GM11168 (cell line): ENCODE measurements at regions not wholly inside any gene's neighbourhood (a gene's known extent, or its start where the extent isn't known, plus 50 kb on each side); places are given as distances from the start of the nearest gene placed in this dataset.

Experiments used
- in situ Hi-C: fragments of 300-500 bp; cut with MboI; formaldehyde crosslinking; loops from one replicate; pipeline ENCODE4 v1.12.0; 2022; ENCODE audit warnings: low sequenced_read_pairs; ENCODE audit not compliant: unreplicated experiment

DNA sequence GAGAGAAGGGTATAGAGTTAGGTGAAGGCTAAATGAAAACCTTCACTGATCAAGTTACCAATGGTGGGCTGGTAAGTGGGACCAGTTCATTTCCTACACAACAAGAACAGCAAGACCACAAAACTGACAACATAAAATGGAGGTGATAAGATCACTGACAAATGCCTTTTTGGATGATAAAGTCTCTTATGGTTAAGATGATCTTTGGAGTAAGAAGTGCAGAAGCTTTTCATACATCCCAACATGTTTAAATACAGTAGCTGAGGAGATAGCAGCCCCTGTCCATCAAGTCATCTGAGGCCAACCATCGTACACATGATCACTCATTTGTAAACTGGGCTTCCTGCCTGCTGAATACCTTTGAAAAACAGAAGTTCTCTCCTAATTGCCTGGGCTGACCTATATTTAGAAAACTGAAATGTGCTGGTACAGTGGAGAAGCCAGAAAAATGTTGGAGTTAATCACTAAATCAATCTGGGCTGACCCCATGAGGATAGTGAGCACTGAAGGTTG is 259.0 kb upstream of the ZFHX3 start:
- in situ Hi-C loops = no loop called here

DNA sequence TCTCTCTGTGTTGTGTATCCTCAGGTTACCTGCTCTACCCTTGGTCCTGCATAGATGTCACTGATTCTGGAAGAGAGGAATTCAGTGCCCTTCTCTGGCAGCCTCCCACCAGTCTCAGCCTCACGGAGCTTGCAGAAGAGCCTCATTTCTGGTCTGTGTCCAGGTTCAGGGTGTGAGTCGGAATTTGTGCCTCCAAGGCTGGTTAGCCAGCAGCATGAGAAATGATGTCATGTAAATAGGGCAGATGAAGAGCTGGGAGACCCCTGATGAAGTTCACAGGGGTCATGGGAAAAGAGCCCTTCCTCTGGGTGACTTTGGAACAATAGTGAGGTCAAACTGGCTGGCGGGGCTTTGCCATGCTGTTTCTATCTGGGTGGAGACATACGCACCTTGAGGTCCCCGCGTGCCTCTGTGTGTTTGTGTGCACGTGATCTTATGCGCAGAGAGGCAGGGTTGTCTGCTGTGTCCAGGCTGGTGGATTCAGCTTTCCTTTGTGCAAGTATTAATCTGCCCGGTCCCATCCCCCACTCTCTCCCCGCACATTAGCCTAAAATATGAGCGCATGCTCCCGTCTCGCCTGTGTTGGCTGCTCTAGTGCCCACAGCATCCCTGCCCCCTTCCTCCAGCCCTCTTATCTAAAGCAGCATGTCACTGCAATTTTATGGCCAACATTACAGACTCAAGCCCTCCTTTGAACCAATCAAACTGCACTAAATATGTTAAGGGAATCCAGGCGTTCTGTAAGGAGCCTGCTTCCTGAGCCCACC is 256.3 kb upstream of the ZFHX3 start:
- in situ Hi-C loops = no loop called here

DNA sequence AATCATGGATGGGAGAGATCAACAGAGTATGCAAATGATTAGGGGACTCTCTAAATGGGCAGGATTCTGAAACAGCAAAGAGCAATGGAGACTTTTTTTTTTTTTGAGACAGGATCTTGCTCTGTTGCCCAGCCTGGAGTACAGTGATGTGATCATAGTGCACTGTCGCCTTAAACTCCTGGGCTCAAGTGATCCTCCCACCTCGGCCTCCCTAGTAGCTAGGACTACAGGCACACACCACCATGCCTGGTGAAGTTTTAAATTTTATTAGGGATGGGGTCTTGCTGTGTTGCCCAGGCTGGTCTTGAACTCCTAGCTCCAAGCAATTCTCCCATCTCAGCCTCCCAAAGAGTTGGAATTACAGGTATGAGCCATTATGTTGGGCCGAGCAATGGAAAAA is 255.0 kb upstream of the ZFHX3 start:
- in situ Hi-C loops = no loop called here

DNA sequence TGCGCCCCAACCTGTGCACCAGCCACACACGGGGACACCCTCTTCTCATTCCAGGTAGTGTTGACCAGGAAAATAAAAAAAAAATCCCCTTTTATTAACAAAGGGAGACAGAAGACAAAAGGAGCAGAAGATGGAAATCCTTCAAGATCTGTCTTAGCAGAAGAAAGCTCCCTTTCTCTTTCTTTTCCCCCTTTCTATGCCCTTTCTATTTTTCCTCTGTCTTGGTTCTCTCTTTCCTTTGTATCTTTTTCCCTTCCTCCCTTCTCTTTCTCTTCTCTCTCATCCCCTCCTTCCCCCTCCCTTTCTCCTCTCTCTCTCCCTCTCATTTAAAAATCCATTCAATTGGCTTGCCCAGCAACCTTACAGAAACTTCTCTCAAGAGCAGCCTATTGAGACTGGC is 254.1 kb upstream of the ZFHX3 start:
- in situ Hi-C loops = no loop called here

DNA sequence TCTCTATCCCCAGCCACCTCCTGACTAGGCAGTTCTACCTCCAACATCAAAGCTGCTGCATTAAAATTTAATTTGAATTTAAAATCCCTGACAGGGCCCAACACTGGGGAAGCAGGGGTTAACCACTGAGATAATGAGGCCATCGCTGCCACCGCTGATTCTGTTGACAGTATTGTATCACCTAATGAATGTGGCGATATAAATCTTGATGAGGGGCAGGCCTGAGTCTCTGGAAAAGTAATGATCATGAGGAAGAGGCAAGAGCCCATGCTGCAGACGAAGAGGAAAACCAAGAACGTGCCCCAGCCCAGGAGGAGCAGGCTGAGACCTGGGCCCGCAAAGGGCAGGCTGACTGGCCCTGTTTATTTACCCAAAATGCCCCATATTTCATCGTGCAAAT is 251.4 kb upstream of the ZFHX3 start:
- in situ Hi-C loops = no loop called here

DNA sequence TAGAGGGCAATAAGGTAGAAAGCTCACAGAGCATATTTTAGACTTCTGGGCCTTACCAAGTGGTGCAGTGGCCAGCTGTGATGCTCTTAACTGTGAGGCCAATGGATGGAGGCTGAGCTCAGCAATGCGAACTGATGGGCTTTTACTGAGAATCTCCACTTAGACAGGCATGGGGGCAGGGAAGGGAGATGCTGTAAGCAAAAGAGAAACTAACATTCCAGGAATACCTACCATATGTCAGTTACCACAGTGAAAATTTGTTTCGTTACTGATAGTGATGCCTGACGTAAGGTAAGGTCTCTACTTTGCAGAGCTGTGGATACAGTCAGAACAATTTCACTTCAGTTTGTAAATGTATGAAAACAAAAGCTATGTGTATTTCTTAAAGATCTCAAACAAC is 250.6 kb upstream of the ZFHX3 start:
- in situ Hi-C loops = no loop called here

DNA sequence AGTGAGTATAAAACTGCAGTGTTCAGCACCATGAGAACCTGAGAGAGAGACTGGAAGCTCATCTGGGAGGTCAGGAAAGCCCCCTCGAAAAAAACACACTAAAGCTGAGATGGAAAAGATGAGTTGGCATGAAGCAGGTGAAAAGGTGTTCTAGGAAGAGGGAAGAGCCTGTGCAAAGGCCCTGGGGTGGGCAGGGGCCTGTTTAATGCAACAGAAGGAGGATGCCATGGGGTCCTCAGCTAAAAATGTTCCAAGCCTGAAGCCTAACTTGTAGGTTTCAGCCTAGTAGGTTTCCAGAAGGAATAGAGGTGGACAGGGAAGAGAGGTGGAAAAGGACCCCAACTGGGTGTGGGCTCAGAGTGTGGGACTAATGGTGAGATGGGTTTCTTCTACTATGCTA is 242.3 kb upstream of the ZFHX3 start:
- in situ Hi-C loops = no loop called here

DNA sequence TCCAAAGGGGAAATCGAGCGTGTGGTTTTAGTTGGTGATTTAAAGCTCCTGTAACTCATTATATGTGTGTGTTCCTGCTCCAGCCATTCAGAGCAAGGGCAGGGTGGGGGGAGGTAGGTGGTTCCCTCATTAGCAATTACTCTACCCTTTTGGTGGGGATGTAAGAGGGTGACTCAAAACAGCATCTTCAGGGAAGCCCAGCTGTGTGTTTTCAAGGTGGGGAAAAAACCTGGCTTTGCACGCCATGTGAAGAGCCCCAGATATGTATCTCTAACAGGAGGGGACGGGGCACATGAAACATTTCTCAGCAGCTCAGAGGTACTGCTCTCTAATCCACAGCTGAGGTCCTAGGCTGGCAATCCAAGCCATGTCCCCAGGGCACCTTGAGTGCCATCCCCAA is 241.3 kb upstream of the ZFHX3 start:
- in situ Hi-C loops = no loop called here

DNA sequence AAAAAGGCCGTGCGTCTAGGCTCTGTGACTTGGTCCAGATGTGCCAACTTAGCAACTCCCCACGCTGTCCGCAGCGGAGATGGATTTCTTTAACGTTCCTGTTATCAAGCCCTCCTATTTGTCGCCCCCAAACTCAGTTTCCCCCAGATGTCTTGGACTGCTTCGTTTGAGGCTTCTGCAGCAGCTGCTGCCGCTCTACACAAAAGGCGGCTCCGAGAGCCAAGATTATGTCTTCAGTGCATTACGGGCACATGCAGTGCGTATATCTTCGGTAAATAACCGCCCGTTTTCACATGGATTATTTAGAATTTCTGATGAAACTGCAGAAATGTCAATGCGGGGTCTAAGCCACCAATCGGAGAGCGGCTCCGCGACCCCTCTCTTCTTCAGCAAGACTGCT is 240.6 kb upstream of the ZFHX3 start:
- in situ Hi-C loops = no loop called here

DNA sequence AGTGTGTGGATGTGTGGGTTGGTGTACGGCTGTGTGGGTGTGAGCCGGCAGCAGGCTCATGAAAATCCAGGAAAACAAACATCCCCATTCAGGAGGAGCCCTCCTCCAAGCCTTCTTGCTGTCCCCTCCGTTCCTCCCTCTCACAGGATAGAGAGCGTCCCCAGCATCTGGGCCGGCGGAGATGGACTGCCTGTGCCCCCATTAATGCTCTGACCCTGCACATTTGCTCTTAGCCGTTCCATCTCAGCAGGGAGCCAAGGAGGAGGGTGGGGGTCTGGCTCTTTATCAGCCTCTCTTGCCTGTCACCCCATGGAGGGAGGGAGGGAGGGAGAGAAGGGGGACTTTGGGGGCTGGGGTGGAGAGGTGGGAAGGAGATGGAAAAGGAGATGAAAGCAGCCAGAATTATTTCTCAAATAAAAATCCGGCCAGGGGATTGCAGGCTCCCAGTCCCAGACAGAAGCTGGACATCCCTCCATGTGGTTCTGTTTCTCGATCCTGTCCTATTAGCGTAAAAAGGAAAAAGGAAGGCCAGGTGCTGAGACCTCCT is 240.0 kb upstream of the ZFHX3 start:
- in situ Hi-C loops = no loop called here

DNA sequence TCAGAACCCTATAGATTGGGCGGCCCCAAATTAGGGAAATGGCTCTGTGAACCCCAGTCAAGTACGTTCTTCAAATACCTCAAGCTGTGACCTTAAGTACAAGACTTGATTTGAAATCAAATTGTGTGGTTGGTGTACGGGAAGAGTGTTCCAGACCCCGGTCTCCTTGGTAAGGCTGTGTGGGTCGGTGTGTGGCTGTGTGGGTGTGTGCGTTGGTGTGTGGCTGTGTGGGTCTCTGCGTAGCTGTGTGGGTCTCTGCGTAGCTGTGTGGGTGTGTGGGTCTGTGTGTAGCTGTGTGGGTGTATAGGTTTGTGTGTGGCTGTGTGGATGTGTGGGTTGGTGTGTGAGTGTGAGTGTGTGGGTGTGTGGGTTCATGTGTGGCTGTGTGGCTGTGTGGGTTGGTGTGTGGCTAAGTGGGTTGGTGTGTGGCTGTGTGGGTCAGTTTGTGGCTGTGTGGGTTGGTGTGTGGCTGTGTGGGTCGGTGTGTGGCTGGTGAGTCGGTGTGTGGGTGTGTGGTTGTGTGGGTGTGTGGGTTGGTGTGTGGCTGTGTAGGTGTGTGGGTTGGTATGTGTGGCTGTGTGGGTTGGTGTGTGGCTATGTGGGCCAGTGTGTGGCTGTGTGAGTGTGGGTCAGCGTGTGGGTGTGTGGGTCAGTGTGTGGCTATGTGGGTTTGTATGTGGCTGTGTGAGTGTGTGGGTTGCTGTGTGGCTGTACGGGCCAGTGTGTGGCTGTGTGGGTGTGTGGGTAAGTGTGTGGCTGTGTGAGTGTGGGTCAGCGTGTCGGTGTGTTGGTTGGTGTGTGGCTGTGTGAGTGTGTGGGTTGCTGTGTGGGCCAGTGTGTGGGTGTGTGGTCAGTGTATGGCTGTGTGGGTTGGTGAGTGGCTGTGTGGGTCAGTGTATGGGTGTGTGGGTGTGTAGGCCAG is 238.7 kb upstream of the ZFHX3 start:
- in situ Hi-C loops = no loop called here

DNA sequence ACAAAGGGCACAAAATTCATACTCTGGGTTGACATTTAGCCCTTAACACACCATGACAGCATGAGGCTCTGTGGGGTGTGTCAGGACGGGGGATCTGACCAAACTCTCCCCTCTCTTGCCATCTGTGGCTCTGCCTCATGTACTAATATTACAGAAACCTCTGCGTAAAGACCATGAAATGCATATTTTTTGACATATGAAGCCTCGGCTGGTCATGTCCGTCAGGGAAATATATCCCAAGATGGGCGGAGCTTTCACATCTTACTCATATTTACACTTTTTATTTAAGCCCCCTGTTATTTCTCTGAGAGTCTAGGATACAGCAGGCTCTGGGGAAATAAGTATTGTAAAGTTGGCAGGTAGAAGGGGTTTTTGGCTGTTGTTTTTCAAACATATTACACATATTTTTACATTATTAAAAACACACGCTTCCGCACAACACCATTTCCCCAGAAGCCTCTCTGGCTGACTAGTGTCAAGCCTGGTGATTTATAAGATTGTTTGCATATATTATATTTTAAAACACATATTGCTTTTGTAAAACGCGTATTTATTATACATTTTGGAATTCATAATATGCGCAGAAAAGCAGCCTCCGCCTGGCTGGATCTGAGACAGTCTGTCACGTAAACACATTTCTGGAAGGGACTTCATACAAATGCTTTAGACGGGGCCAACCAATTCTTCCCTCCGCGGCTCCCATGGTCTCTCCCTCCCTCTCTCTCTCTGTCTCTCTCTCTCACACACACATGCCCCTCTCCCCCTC is 237.7 kb upstream of the ZFHX3 start:
- in situ Hi-C loops = no loop called here

DNA sequence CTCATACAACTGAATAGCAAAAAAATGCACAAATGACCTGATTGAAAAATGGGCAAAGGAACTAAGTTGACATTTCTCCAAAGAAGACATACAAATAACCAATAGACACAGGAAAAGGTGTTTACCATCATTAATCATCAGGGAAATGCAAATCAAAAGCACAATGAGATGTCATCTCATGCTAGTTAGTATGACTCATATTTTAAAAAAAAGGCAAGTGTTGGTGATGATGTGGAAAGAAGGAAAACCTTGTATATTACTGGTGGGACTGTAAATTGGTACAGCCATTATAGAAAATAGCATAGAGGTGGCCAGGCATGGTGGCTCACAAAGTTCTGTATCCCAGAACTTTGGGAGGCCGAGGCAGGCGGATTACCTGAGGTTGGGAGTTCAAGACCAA is 232.5 kb upstream of the ZFHX3 start:
- in situ Hi-C loops = no loop called here

DNA sequence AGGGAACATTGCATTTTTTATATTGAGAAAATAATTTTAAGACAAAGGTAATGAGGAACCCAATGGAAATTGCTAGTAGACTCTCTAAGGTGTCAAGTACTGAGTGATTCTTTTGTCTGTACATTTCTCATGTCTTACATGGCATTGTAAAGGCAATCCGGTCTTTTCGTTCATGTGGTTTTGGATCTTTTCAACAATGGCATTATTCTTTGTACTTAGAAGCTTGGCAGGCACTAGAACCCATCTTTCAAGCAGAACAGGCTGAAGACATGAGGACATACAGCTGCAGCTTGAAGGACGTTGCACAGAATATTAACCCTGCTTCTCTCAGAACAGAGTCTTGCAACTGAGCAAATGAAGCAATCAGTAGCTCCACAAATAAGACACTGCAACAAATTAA is 231.5 kb upstream of the ZFHX3 start:
- in situ Hi-C loops = no loop called here

DNA sequence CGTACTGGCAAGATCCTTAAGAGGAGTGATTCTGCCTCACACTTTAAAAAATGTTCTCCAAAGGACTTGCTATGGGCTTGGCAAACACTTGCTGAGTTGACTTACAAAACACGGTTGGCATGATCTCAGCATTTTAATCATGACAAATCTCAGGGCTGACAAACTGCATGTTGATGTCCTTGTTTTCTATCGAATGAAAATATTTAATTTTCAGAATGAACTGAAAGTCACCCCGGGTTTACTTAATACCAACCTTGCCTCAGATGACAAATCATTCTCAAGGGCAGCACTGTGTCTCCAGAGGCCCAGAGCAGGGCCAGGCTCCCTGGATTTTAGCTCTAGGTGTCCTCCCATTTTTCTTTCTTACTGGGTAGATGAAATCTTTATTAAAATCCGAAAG is 229.1 kb upstream of the ZFHX3 start:
- in situ Hi-C loops = no loop called here

DNA sequence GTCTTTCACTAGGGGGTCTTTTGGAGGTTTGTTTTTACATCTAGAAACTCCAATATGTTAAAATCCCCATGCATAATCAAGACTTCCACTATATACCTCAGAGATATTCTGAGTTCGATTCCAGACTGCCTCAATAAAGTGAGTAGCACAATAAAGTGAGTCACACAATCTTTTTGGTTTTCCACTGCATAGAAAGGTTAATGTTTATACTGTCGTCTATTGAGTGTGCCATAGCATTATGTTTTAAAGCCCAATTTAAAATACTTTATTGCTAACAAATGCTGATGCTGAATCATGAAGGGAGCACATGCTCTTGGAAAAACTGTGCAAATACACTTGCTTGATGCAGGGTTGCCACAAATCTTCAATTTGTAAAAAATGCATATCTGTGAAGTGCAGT is 227.5 kb upstream of the ZFHX3 start:
- in situ Hi-C loops = no loop called here

DNA sequence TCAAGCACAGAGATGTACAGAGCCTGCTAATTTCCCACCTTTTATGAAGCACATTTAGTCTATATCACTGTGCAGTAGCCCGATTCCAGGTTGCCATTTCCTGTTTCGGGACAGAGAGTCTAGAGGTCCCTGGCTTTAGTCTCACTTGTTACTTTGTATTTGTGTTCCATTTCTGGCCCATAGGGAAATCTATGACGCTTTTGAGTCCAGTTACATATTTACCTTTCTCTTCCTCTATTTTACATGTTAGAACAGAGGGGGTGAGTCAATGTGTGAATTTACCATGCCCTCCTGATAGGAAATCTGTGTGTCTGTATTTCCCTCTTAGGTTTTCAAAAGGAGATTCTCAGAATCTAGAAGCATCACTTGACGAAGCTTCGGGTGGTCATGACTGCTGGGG is 227.1 kb upstream of the ZFHX3 start:
- in situ Hi-C loops = no loop called here

DNA sequence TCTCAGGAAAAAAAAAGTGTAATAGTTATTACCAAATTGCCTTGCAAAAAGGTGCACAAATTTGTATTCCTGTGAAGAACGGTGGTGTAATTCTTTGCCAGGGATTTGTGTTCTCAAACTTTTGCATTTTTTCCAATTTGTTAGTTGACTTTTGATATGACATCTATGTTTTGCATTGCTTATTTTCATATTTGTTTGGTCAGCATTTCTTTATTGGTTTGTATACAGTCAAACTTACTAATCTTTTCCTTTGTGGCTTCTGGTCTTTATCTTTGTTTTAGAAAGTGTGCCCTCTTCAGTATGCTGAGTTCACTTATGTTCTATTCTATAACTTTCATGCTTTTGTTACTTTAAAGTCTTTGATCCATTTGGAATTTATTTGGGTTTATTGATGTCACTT is 226.2 kb upstream of the ZFHX3 start:
- in situ Hi-C loops = no loop called here

DNA sequence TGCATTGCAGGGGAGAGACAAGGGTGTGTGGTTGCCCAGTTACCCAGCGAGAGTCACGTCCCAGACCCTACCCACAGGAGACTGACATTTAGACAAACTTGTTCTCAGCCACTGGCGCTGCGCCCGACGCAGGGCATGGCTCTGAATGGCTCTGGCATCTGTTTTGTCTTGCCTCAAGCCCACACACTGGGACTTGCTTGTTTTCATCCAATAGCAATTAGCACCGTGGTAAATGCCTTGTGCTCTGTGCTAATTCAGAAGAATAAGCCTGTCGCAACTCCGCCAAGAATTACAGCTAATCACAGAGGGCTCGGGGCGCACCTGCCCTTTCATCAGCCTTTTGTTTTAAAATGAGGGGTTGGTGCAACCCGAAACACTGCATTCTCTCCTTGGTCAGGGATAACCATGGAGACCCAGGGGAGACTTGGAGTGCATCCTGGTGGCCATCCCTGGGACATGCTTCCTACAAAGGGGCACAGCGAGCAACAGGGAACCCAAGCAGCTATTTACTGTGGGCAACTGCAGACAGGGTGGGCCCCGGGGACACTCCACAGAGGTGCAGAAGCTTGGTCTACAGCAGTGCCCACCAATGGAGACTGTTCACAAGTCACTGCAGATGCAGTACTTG is 220.6 kb upstream of the ZFHX3 start:
- in situ Hi-C loops = no loop called here

DNA sequence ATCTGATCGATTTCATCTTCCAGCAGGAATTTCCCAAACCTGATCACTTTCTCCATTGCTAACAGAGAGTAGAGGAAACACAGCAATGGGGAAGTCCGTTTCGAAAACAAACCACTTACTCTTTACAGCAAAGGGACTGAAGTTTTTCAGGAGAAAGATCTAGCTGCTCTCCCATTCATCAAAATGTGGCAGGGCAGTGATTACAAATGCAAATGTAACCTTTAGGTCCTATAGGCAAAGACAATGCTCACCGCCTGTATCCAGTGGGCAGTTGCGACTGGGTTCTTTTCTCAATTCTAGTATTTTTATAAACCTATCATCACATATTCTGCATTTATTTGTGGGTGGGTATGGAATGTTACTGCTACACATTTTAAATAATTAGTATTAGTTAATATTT is 218.0 kb upstream of the ZFHX3 start:
- in situ Hi-C loops = no loop called here
